IPS DF 4.7 (cell line): ENCODE measurements at regions not wholly inside any gene's neighbourhood (a gene's known extent, or its start where the extent isn't known, plus 50 kb on each side); places are given as distances from the start of the nearest gene placed in this dataset.

Experiments used
- DNase-seq: peaks from one replicate; pipeline ENCODE4 v3.0.0-alpha.2; 2013; ENCODE audit warnings: low spot score; ENCODE audit errors: extremely low read depth

DNA sequence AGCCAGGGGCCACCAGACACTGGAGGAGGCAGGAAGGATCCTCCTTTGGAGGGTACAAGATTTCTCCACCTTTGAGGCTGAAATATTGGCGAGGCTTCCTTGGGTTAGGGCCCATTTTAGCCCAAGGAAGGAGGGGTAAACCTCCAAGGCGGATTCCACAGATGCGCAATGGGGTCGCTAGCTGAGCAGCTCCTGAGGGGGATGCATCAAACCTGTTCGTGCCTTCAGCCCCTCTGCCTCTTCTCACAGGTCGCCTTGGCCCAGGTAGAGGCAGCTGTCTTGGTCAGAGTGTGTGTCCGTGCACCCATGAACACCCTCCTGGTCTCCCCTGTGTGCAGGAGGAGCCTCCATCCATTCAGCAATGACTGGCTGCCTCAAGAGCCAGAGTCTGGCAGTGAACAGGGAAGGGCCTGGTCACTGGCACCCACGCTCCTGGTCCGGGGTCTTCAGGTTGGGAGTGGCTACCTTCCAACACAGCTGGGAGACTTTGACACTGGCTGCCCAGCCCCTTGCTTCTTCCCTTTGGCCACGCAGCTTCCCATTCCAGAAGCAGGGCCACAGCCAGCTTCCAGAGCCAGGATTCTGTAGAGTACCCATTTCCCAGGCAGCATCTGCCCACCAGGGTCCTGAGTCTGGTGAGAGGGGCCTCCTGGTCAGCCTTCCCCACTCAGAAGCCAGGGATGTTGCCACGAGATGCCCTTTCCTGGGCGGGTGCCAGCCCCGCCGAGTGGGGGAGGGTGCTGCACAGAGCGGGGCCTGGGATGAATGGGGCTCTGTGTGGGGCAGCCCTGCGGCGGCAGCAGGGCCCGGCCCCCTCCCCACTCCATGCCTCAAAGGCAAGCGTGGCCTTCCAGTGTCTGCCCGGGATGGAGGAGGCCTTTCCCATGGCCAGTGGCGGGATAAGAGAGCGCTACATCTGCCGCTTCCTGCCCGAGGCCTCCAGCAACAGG is 95.8 kb upstream of the GPC1 start:
- DNase-seq = no peak

- DNase-seq = no peak
Measured at GRCh38 chr2:240340361-240340761, 95.1 kb upstream of the GPC1 start.

GRCh38 chr2:240341064-240341463 is 94.4 kb upstream of the GPC1 start:
- DNase-seq = no peak

DNA sequence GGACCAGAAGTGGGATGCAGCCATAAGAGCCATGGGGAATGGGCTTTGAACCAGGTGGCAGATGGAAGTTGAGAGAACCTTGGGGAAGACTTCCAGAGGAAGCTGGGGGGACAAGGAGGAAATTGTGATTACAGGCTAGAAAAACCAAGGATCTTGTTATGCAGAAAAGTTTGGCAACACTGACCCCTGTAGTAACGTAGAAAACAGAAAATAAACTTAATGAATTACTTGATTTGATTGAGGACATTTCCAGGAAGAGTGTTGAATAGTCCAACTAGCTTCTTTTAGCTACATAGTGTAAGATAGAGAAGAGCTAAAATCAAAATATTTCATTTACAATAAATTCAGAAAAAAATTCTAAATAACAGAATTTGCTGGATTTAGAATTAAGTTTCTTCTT is 91.9 kb upstream of the GPC1 start:
- no peak for DNase-seq

- no peak for DNase-seq
Measured at GRCh38 chr2:240344904-240345303, 90.6 kb upstream of the GPC1 start.

- DNase-seq = no peak
Measured at GRCh38 chr2:240346015-240346752, 89.3 kb upstream of the GPC1 start.

DNA sequence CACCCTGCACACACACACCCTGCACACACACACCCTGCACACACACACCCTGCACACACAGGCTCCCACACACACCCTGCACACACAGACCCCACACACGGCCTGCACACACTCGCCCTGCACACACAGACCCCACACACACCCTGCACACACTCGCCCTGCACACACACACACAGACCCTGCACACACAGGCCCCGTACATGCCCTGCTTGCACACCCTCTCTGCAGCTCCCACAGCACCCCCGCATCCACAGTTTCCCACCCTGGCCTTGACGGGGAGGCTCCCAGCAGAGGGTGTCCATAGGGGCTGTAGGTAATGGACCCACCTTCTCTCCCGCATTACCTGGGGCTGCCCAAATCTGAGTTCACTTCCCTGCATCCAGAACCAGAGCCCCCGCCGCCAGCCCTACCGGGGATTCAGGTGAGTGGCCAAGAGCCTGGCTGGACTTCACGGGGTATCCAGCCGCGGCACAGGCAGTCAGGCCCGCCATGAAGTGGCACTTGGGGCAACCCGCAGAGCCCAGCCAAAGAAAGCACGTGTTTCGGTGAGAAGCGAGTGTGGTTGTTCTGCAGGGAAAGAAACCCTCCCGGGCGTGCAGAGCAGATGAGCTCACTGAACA is 88.6 kb upstream of the GPC1 start:
- no peak for DNase-seq

- no peak for DNase-seq
Measured at GRCh38 chr2:240347373-240347940, 88.0 kb upstream of the GPC1 start.

DNA sequence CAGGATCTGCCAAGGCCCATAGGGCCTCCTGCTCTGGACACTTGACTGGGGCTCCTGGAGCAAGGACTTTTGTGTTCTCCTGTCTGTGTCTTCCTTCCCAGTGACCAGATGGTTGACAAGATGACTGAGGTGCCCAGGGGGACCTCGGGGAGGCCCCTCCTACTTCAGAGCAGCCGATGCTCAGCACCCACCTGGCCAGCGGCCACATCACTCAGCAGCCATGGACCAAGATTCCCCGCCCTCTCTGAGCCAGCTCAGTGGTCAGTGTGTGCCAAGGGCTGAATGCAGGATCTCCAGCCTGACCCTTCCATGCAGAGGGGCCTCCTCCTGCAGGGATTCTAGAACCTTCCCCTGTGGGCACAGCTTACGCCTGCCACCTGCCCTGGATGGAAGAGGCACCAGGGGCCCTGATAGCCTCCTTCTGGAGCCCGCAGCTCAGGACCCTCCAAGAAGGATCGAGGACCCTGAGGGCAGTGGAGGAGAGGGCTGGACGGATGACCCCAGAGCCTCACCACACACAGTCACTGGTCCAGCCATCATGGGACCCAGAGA is 87.4 kb upstream of the GPC1 start:
- DNase-seq = no peak

DNA sequence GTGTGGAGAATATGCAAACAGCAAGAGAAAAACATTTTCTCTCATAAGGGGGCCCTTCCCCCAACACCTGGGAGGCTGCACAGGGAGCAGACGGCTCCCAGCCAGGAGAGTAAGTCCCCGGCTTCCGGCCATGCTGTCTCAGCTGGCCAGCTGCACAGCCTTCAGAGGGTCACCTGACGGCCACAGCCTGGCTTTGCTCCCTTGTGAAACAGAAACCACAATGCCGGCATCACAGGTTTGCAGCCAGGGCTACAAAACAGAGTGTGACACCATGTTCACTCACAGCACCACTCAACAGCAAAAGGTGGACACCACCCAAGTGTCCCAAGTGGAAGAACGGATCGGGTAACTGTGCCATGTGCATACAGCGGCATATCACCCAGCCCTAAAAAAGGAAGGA is 86.9 kb upstream of the GPC1 start:
- DNase-seq = no peak

DNA sequence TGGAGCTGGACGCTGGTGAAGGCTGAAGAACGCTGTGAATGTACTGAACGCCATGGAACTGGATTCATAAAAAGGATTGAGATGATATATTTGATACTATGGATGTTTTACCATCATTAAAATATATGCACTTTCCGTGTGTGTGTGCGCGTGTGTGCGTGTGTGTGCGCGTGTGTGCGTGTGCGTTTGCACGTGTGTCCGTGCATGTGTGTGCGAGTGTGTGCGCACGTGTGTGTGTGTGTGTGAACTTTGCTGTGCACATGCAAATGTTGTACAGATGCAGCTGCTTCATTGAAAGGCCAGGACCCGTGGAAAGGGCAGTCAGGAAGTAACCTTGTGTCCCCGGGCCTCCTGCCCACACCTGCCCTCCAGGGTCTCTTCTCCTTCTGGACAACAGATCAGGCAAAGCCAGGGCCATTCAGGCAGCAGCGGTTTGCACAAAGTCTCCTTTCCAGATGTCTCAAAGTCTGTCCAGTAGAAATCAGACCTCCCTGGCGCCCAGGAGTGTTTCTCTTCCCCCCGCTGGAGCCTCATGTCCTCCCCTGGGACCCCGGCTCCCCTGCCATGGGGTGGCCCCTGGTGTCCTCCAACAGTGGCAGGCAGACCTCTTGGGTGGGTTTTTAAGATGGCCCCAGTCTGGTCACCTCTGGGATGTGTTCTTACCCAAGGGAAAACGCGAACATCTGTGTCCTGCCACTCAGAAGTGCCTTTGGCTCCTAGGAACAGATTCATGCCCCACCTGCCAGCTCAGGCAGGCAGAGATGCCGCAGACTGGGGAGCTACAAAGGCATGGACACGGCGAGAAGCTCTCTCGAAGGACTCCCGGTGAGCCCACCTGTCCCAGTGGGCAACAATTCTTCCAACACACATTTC is 86.1 kb upstream of the GPC1 start:
- DNase-seq = no peak

- DNase-seq = no peak
Measured at GRCh38 chr2:240350006-240350355, 85.5 kb upstream of the GPC1 start.

- no peak for DNase-seq
Measured at GRCh38 chr2:240350696-240351087, 84.8 kb upstream of the GPC1 start.

GRCh38 chr2:240351088-240351741 is 84.2 kb upstream of the GPC1 start:
- DNase-seq = no peak

DNA sequence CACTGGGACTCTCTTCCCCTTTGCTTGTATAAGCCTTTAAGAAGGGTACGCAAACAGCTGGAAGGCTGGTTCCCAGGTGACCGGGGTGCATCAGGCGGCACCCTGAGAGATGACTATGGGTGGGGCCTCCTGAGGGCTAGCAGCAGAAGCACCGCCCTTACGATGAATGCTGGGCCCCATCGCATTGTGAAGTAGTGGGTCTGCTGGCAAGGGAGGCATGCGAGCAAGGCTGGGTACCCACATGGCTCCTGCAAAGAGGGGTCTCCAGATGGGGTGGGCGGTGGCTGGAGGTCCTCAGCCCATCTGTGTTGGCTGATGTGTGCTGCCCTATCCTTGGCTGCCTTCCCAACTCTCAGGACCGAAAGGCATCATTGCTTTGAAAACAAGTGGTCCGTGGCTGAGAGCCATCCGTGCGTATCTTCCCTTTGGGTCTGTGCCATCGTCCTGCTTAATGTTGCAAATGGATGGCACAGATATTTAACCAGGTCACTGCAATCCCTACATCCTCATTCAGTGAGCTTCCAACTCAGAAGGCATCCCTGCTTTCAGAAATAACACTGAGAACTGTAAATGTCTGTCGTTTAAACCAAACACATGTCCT is 83.5 kb upstream of the GPC1 start:
- DNase-seq = no peak

- no peak for DNase-seq
Measured at GRCh38 chr2:240353086-240353798, 82.2 kb upstream of the GPC1 start.

DNA sequence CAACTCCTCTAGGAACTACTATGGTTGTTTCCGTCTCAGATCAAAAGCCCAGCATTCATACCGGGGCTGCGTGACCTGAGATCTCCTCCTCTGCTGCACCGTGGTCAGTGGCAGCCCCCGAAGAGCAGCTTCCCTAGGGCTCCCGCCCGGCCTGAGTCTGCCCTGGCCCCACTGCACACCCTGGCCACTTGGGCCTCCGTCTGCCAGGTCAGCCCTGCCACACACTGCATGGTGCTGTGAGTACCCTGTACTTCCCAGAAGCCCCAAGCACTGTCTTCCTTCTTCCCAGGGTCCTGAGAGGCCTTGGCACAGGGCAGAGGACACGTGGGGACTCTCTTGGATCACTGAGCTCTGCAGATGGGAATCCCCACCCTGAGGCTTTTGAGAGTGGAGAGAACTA is 81.5 kb upstream of the GPC1 start:
- DNase-seq = no peak

DNA sequence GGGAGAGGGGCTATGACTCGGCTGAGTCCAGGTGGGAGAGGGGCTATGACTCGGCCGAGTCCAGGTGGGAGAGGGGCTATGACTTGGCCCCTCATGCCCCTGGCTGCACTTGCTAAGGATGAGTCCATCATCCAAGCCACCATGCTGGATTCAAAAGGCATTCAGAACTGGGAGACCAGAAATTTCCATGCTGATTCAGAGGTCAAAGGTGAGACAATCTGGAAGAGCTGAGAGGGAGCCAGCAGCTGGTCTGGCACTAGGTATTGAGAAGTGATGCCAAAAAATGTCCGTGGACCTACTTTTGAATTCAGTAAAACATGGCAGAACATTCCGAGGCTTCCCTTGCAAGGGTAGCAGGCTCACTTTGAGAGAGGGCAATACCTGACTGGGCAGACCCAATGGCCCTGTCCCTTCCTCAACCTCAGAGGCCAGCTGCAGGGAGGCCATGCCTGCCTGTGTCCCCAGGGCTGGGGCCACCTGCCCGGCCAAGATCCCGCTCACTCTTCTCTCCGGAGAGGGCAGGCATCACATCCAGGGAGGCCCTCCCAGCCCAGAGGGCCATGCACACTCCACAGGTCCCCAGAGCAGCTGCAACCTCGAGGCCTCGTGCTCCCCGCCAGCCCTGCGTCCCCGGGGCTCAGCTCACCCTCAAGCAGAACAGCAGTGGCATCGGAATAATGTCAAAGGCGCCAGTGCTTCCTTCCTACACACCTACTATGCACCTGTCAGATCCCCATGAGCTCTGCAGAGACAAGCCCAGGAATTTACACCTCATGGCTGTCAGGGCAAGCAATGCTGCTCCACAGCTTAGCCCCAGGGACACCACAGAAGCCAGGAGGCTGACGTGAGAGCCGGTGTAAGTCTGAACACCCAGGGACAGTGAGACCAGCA is 80.2 kb upstream of the GPC1 start:
- DNase-seq = no peak
